T-helper 2 cell (primary cell): ENCODE measurements at regions not wholly inside any gene's neighbourhood (a gene's known extent, or its start where the extent isn't known, plus 50 kb on each side); places are given as distances from the start of the nearest gene placed in this dataset.
"Not testable (repeated sequence)": the region's sequence is repeated elsewhere in the genome, so short reads cannot be mapped to it uniquely, and the experiment has no call there.

Experiments used
- DNase-seq, 5 experiments: peaks; one replicate each; pipeline versions ENCODE4 v3.0.0 to v3.0.0-alpha.2; 2012 to 2022

DNA sequence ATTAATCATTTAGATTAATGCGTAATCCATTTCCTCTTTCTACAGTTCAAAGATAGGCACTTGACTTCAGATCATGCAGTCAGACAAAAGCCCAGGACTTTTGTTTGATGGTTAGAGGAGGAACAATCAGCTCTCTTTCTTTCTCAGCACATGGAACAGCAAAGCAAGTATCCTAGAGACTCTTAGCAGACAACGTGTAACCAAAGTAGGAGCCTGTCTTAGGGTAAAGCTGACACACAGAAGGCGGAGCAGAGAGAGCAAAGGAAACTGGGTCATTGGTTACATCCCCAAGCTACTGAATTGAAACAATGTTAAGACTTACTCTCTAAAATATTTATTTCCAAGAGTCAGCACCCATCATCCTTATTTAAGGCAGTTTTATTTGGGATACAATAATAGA lies 110.0 kb upstream of the HES1 start:
- DNase-seq = no peak

- no peak for DNase-seq
Observed at GRCh38 chr3:194028434-194029004, 107.4 kb upstream of the HES1 start.

DNA sequence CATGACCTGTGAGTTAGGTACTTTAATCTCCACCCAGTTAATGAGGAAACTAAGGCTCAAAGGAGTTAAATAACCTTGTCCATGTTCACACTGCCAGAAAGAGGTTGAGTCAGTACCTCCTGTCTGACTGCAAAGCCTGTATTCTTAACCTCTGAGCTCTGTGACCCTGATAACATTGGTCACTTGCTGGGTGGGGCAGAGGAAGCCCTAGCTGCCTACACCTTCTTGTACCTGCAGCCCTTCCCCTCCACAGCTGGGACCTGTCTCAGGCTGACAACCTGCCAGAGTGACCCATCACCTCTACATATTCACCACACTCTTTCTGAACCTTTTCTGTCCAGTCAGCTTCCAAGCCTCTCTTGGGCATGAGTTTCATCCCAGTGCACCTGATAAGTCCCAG lies 106.1 kb upstream of the HES1 start:
- no peak for DNase-seq

GRCh38 chr3:194030372-194030771 lies 105.6 kb upstream of the HES1 start:
- no peak for DNase-seq

DNA sequence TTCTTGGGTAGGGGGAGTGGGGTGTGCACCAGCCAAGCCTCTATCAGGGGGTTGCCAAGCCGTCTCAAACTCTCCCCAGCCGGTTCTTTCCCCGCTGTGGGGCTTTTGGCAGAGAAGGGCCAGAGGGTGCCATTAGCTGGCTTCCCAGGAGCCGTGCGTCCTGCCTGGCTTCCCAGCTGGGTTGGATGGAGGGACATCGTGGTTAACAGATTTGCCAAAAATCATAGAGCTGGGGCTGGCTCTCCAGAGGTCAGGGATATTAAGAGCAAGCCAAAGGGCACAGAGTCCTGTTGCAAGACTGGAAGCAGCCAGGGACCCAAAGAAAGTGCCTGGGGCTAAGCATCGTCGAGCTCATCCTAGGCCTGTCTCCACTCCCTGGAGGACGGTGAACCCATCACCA lies 104.6 kb upstream of the HES1 start:
- no peak for DNase-seq

- no peak for DNase-seq
Observed at GRCh38 chr3:194031867-194032635, 103.9 kb upstream of the HES1 start.

DNA sequence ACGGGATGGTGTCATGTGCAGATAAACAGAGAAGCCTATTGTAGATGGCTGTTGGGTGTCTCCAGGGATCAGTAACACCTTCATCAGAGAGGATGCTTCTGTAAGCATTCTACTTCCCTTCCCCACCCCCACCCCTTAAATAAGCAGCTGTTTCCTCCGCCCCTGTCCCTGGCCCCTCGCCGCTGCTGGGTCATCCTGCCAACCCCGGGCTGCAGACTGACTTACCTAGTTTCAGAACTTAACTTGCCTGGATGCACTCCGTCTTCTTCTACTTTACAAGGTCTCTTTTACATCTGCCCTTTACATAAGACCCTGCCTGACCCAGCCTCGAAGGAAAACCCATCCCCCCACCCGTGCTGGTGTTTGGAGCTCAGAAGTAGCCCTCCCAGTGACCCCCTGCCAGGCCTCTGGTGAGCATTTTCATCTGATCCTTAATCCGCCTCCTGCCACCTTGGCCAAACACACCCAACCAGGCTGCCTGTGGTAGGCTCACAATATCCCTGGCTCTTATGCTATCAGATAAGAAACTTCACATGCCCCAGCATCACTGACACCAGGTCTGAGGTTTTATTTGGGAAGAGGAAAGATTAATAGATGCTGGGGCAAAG lies 103.0 kb upstream of the HES1 start:
- DNase-seq = no peak

- no peak for DNase-seq
Observed at GRCh38 chr3:194034346-194035336, 101.3 kb upstream of the HES1 start.

DNA sequence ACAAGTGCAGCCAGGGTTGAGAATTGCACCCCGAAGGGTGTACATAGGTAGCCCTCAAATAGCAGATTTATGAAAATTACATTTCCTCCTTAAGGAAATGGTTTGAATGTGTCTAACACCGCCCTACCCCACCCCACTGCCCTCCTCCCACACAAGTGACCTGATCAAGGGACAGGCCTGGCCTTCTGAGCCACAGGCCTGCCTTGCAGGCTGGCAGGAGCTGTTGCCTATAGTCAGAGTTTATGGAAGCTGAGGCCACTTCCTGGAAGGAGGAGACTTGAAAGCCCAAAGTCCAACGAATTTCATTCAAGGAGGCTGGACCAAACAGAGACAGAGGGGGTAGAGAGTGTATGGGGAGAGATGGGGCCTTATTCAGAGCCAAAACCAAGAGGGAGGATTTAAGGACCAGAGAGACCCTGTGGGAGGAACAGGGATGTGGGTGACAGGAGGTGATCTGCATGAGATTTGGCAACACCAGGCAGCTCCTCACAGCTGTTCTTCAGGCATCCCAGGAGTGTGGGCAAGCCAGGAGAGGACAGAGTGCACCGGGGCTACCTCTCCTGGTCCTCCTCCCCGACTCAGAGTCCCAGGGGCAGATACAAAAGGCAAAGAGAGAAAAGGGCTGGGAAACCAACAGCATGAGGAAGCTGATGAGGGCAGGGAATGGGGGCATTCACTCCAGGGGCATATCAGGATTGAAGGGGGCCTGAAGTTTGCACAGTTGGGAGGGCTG lies 100.4 kb upstream of the HES1 start:
- no peak for DNase-seq

GRCh38 chr3:194036842-194037241 lies 99.1 kb upstream of the HES1 start:
- no peak for DNase-seq

DNA sequence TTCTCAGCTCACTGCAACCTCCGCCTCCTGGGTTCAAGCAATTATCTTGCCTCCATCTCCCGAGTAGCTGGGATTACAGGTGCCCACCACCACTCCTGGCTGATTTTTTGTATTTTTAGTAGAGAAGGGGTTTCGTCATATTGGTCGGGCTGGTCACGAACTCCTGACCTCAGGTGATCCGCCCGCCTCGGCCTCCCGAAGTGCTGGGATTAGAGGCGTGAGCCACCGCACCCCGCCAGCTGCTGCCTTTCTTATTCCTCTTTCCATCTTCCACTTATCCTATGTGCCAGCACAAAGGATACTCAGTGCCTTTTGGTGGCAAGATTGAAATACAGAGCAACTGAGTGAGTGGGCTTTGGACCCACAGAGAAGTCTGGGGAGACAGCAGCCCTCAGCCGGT lies 97.6 kb upstream of the HES1 start:
- not testable (repeated sequence) for DNase-seq

- DNase-seq = no peak
Observed at GRCh38 chr3:194038960-194039359, 97.0 kb upstream of the HES1 start.

- DNase-seq = no peak
Observed at GRCh38 chr3:194040516-194041273, 95.3 kb upstream of the HES1 start.

DNA sequence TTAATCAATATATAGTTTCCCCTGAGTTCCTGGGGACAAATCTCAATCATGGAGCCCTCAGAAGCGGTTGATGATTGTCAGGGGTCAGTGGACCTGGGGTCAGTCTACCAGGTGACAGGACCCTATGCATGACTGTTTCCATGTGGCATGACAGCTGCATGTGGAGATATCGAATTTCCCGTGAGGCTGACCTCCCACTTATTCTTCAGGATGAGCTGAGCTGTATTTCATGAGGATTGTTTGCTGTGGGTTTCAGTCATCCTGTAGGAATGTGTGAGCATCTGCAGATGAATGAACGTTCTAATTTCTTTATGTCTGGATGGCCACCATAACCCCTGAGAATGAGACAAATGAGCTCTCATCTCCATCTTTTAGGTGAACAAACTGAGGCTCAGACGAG lies 93.0 kb upstream of the HES1 start:
- no peak for DNase-seq

DNA sequence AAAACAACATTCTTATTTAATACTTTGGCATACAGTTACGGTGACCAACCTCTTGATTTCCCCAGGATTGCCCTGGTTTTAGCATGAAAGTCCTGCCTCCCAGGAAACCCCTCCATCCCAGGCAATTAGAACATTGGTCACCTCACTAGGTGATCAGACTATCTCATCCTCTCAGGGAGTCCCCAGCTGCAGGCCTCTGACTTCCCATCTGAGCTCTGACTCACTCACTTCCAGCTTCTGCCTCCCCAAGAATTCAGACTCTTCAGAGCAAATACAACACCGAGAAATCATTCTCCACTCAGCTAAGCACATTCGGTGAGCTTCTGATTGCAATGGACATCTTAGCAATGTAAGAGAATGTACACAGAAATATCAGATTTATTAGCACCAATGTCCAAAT lies 92.4 kb upstream of the HES1 start:
- DNase-seq = no peak

DNA sequence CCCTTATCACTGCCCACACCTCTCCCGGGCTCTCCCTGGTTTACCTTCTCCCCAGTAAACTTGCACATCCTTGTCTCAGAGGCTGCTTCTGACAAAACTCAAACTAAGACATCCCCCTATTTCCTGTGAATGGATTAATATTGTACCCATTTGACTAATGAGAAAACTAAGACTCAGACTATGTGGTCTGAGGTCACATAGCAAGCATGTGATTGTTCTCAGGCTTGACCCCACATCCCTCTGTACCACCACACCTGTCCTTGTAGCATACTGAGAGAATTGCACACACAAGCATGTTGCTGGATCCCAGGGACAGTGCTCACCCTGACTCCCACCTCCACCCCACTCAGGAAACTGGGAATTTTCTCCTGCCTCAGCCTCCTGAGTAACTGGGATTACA lies 90.7 kb upstream of the HES1 start:
- DNase-seq = no peak

GRCh38 chr3:194045919-194046318 lies 90.0 kb upstream of the HES1 start:
- DNase-seq = no peak

GRCh38 chr3:194046531-194046930 lies 89.4 kb upstream of the HES1 start:
- no peak for DNase-seq

DNA sequence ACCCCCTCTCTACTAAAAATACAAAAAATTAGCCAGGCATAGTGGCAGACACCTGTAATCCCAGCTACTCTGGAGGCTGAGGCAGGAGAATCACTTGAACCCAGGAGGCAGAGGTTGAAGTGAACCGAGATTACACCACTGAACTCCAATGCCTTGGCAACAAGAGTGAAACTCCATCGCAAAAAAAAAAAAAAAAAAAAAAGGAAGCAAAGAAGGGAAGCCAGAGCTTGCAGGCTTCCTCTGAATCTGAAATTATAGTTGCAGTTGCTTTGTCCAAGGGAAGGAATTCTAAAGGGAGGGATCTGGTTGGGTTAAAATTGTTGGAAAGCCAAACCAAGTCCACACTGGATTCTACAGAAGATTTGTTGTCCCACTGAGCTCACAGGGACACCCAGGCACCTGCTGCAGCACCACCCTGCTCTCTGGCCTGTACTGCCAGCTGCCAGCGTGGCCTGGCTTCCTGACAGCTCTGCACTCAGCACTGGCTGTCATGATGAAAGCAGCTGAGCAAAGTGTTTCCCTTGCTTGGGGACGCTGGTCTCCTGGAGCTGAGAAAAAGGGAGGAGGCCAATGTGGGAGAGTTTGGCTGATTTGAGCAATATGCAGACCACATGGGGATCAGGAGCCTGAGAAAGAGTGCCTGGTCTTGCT lies 88.8 kb upstream of the HES1 start:
- DNase-seq = no peak

DNA sequence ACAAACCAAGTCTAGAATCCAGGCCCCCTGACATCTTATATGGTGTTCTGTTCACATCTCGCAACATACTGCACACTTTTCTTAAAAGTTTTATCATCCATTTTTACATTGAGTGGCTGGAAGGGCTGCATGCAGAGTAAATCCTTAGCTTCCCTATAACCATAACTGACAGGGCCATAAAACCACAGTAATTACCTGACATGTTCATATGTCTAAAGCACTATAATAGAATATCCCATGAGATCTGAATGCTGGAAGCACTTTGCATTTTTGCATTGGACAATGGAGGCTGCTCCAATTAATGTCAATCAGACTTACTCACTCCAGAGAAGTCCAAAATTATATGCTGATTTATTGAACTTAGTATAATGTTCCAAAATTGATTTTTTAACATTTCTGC lies 86.6 kb upstream of the HES1 start:
- no peak for DNase-seq

GRCh38 chr3:194050782-194051320 lies 85.1 kb upstream of the HES1 start:
- no peak for DNase-seq
